ENCODE measurements at regions not wholly inside any gene's neighbourhood (a gene's known extent, or its start where the extent isn't known, plus 50 kb on each side); places are given as distances from the start of the nearest gene placed in this dataset.
"Not testable (repeated sequence)": the region's sequence is repeated elsewhere in the genome, so short reads cannot be mapped to it uniquely, and the experiment has no call there.

DNA sequence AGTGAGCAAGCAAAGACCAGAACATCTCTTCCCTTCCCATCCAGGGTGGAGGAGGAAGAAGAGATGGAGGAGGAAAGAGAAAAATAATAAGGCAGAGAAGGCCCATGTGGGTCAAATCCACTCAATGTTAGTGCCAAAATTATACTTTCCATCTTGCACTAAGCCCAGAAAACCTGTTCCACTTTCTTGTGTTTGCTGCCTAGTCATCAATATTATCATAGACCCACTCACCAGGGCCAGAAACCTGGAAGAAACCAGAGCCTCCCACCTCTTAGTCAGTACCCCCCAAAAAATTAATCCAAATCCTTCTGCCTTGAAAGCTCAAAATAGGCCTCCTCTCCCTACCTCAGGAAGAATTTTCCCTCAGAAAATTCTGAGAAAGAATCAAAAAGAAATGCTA is 171.1 kb downstream of the SOD2 start:
- Histone ChIP-seq H3K4me1 (no peaks in the 10 kb centered on the region), H3K27me3 (replicated peaks in 1 of 7) (peaks cover 0 to 37% (median 4%) of the 10 kb centered on the region in 7 donors), H3K36me3 (no peaks in the 10 kb centered on the region), H3K9me3 (peaks cover 0 to 2% (median 0%) of the 10 kb centered on the region in 8 donors), H3K27ac (no peak overlapping the region), H3K4me3 (no peak overlapping the region)
- intact Hi-C loops (cut with DNase I; ENCODE audit: low total_unique reads) = no loop called here
- TF ChIP-seq, protein P1, sequence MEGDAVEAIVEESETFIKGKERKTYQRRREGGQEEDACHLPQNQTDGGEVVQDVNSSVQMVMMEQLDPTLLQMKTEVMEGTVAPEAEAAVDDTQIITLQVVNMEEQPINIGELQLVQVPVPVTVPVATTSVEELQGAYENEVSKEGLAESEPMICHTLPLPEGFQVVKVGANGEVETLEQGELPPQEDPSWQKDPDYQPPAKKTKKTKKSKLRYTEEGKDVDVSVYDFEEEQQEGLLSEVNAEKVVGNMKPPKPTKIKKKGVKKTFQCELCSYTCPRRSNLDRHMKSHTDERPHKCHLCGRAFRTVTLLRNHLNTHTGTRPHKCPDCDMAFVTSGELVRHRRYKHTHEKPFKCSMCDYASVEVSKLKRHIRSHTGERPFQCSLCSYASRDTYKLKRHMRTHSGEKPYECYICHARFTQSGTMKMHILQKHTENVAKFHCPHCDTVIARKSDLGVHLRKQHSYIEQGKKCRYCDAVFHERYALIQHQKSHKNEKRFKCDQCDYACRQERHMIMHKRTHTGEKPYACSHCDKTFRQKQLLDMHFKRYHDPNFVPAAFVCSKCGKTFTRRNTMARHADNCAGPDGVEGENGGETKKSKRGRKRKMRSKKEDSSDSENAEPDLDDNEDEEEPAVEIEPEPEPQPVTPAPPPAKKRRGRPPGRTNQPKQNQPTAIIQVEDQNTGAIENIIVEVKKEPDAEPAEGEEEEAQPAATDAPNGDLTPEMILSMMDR (IDR thresholded peaks at IDR 0.05 in 8 of 11, conservative IDR thresholded peaks at IDR 0.05 in 3 of 11) = no peak
- no peak for TF ChIP-seq POLR2A (IDR thresholded peaks at IDR 0.05)
- no peak for TF ChIP-seq POLR2AphosphoS5 (IDR thresholded peaks at IDR 0.05)
- no peak for DNase-seq

DNA sequence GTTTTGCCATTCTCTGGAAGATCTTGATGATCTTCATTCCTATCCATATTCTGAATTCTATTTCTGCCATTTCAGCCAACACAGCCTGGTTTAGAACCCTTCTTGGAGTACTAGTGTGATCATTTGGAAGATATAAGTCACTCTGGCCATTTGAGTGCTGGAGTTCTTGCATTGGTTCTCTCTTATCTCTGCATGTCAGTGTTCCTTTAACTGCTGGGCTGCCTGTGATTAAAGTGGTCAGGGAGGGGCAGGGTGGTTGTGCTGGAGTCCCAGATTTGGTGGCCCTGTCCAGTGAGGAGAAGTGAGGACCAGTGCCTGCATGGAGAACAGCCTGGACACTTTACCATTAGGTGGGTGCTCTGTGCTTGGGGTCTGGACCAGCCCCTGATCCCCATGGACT is 173.0 kb downstream of the SOD2 start:
- TF ChIP-seq POLR2AphosphoS5 (IDR thresholded peaks at IDR 0.05) (no peak), POLR2A (IDR thresholded peaks at IDR 0.05) (no peak)
- TF ChIP-seq, protein P1 (IDR thresholded peaks at IDR 0.05 in 8 of 11, conservative IDR thresholded peaks at IDR 0.05 in 3 of 11) = no peak
- no peaks in the 10 kb centered on the region for H3K4me1 ChIP-seq
- H3K36me3 ChIP-seq = no peaks in the 10 kb centered on the region
- intact Hi-C loops (cut with DNase I; ENCODE audit: low total_unique reads) = no loop called here
- H3K9me3 ChIP-seq = peaks cover 0 to 17% (median 12%) of the 10 kb centered on the region in 8 donors
- H3K27me3 ChIP-seq (replicated peaks in 1 of 7) = peaks cover 0 to 30% (median 4%) of the 10 kb centered on the region in 7 donors
- no peak for DNase-seq
- H3K4me3 ChIP-seq = no peak overlapping the region
- H3K27ac ChIP-seq = no peak overlapping the region

DNA sequence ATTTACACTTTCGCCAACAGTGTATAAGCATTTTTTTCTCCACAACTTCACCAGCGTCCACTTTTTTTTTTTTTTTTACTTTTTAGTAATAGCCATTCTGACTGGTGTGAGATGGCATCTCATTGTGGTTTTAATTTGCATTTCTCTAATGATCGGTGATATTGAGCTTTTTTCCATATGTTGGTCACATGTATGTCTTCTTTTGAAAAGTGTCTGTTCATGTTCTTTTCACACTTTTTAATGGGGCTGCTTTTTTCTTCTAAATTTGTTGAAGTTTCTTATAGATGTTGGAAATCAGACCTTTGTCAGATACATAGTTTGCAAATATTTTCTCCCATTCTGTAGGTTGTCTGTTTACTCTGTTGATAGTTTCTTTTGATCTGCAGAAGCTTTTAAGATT is 177.2 kb downstream of the SOD2 start:
- H3K36me3 ChIP-seq; DNase-seq; H3K27ac ChIP-seq; H3K4me3 ChIP-seq; intact Hi-C loops (cut with DNase I; ENCODE audit: low total_unique reads); H3K4me1 ChIP-seq: not testable (repeated sequence)
- peaks cover 0 to 17% (median 12%) of the 10 kb centered on the region in 8 donors for H3K9me3 ChIP-seq
- 85 to 95% (median 93%) methylated on average over 3 of the region's 3 CpGs for WGBS, 5 donors
- peaks cover 0 to 23% (median under 1%) of the 10 kb centered on the region in 7 donors for H3K27me3 ChIP-seq (replicated peaks in 1 of 7)

DNA sequence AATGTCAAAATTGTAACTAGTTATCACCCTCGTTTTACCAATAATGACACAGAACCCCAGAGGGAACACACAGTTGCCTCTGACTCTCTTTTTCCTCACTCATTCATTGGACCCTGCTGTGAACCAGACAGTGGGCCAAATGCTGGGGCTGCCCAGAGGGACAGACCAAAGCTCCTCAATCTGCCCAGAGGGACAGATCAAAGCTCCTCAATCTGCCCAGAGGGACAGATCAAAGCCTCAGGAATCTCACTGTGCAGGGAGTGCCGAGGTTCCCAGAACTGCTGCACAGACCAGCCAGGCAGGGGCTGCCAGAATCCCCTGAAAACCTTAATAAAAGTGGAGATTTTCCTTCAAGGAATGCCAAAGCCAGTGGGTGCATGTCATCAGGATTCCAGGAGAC is 179.1 kb downstream of the SOD2 start:
- no peaks in the 10 kb centered on the region for H3K4me1 ChIP-seq
- H3K27ac ChIP-seq = no peak overlapping the region
- TF ChIP-seq, protein P1 (IDR thresholded peaks at IDR 0.05 in 8 of 11, conservative IDR thresholded peaks at IDR 0.05 in 3 of 11) = no peak
- TF ChIP-seq POLR2A (IDR thresholded peaks at IDR 0.05) (no peak), POLR2AphosphoS5 (IDR thresholded peaks at IDR 0.05) (no peak)
- H3K4me3 ChIP-seq = no peak overlapping the region
- WGBS, 5 donors = 23 to 41% (median 28%) methylated on average over 2 of the region's 2 CpGs
- intact Hi-C loops (cut with DNase I; ENCODE audit: low total_unique reads) = no loop called here
- DNase-seq = no peak
- H3K9me3 ChIP-seq = peaks cover 0 to 17% (median 12%) of the 10 kb centered on the region in 8 donors
- peaks cover 0 to 9% (median 0%) of the 10 kb centered on the region in 7 donors for H3K27me3 ChIP-seq (replicated peaks in 1 of 7)
- H3K36me3 ChIP-seq = no peaks in the 10 kb centered on the region

All from spleen (tissue), 11 donors.